ENCODE measurements at regions not wholly inside any gene's neighbourhood (a gene's known extent, or its start where the extent isn't known, plus 50 kb on each side); places are given as distances from the start of the nearest gene placed in this dataset.
A peak's percentile ranks its signal among the peaks of the same experiment; 100 is the strongest.
"Not testable (repeated sequence)": the region's sequence is repeated elsewhere in the genome, so short reads cannot be mapped to it uniquely, and the experiment has no call there.

DNA sequence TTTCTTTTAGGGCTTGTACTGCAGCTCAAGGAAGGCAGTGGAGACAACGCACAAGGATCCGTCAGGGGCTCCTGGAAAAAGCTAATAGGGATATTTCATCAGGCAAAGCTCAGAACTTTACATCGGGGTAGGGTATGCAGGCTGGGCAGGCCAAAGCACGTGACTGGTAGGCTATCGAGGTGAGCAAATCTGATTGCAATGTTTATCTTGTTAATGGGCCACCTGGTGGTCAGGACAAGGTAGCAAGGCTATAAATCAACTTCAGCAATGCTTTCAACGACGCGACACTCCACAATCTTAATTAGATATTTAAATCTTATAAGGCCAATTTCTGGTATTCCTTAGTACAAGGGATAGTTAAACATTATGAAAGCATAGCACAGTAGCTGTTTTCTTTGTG lies 1302.8 kb upstream of the EYS start:
- DNase-seq (ENCODE audit: low read depth in 2 of 3, low spot score in 2 of 3) = no peak

DNA sequence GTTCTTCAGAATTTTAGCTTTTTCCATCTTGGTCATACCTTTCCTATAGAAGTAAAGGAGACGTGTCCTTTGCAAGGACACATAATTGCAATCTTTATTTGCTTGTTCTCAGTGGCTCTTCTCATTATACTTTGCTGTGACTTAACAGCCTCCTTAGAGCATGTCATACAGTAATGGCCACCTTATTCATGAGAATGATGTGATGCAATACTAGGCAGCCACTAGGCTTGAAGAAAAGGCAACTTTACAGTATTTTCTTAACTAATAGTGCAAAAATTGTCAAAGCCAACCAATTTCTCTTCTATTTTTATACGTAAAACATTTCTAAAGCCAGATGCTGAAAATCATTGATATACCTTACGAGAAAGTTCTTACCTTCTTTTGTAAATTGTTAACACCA lies 1296.8 kb upstream of the EYS start:
- DNase-seq (ENCODE audit: low read depth in 2 of 3, low spot score in 2 of 3) = no peak

DNA sequence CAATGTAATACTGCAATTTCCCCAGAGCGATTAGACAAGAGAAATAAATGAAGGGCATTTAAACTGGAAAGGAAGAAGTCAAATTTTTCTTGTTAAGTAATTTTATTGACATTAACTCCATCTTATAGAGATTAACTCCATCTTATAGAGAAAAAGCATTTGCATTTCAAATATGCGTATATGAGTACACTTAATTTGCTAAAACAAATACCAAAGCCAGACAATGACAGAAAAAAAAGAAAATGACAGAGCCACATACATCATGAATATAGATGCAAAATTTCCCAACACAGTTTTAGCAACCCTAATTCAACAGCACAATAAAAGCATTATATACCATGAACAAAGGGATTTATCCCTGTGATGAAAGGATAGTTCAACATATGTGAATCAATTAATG lies 1293.1 kb upstream of the EYS start:
- DNase-seq (ENCODE audit: low read depth in 2 of 3, low spot score in 2 of 3) = no peak

DNA sequence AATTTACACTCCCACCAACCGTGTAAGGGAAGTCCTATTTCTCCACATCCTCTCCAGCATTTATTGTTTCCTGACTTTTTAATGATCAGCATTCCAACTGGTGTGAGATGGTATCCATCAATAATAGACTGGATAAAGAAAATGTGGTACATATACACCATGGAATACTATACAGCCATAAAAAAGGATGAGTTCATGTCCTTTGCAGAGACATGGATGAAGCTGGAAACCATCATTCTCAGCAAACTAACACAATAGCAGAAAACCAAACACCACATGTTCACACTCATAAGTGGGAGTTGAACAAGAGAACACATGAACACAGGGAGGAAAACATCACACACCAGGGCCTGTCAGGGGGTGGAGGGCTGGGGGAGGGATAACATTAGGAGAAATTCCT lies 1290.6 kb upstream of the EYS start:
- DNase-seq (ENCODE audit: low read depth in 2 of 3, low spot score in 2 of 3) = not testable (repeated sequence)

DNA sequence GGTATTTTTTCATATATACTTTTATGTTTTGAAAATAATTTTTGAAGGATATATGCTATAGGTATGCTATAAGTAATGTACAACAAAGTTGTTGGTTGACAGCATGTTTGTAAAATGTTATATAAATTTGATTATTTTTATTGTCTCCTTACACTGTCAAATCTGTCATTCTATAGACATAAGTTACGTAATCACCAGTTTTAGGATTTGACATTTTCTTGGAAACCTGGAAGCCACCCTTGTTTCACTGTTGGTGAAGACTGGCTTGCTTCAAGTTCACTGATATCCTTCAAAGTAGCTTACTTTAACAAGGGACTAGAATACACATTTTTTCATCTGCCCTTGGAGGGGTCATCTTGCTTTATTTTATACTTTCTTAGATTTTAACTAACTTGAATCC lies 1288.6 kb upstream of the EYS start:
- DNase-seq (ENCODE audit: low read depth in 2 of 3, low spot score in 2 of 3) = no peak

DNA sequence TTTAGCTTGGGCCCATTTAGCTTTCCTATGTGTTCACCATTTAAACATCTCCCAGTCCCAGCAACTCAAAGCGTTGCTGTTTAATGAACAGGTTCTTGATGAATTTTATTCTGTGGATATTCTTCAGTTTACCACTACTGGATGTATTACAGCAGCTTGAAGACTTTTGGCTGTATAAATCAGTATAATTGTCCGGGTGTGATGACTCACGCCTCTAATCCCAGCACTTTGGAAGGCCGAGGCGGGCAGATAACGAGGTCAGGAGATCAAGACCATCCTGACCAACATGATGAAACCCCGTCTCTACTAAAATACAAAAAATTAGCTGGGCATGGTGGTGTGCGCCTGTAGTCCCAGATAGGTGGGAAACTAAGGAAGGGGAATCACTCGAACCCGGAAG lies 1286.7 kb upstream of the EYS start:
- not testable (repeated sequence) for DNase-seq (ENCODE audit: low read depth in 2 of 3, low spot score in 2 of 3)

DNA sequence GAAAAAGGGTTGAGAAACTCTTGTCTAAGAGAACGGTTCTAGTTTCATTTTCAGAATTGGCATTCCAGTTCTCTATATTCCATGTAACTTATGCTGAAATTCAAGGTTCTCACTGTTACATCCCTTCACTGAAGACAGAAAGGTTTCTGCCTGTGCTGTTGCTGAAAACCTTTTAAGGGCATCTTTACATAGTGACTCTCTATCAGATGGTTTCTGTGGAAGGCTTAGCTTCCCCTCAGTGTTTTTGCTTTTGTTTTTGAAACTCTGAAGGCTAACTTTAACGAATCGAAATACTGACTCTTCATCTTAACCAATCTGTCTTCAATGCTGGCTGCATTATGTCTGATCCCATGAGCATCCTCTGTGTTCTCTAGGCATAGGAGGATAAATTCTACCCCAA lies 1286.2 kb upstream of the EYS start:
- no peak for DNase-seq (ENCODE audit: low read depth in 2 of 3, low spot score in 2 of 3)

DNA sequence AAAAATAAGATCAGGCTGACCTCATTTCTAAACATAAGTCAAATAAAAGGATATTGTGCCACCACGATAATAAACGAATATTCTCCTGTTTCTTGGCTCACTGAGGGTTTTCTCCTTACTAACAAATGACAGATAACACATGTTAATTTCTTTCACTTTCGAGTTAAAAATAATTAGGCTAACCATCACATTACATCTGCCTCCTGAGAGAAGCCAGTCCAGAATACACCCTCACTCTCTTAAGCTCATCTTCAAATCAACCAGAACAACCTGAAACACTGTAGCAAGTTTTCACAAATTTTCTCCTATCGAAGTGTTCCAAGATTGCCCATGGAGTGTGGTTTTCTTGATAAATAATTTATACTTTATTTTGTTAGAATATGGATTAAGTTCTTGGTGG lies 1285.6 kb upstream of the EYS start:
- DNase-seq (ENCODE audit: low read depth in 2 of 3, low spot score in 2 of 3) = no peak

DNA sequence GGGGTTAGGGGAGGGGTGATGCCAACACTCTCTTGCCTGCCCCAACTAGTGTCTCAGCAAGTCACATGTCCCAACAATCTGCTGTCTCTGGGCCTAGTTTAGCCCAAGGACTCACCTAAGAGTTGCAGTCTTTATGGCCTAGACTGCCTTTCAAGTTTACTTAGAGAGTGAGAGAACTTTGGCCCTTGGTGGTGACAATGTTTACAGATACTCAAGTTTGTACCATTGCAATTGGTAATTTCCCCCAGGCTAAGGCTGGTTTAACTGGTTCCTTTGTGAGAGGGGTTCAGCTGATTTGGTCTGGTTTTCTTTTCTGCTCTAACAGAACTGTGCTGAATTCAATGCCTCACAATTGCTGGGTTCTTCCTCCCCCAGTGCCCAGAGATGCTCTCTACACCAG lies 1279.9 kb upstream of the EYS start:
- no peak for DNase-seq (ENCODE audit: low read depth in 2 of 3, low spot score in 2 of 3)

DNA sequence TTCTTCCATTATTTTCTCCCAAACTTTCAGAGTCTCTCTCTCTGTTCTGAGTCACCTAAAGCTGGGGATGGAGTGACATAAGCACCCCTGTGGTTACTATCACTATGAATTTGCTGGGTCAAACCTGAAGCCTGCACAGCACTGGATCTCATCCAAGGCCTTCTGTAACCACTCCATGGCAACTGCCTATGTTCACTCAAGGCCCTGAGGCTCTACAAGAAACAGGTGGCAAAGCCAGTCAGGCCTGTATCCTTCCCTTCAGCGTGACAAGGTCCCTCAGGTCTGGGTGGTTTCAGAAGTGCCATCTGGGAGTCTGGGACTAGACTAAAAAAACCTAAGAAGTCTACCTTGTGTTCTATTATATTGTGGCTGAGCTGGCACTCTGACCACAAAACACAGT lies 1278.8 kb upstream of the EYS start:
- DNase-seq (ENCODE audit: low read depth in 2 of 3, low spot score in 2 of 3) = no peak

DNA sequence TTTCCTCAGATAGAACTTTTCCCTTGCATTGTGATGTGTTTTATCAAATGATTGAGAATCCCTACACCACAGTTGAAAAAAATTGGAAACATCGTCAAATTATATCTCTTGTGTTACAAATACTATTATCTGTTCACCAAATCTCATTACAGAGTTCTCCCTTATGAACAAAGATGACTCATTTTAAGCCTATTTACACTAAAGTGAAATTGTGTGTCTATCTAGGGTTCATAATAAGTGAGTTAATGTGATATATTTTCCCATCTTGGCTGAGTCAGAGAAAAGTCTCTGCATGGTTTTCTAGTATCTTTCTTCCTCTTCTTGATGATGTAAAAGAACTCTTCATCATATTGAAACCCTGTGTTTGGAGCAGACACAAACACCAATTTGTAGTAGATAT lies 1263.3 kb upstream of the EYS start:
- DNase-seq (ENCODE audit: low read depth in 2 of 3, low spot score in 2 of 3) = no peak

DNA sequence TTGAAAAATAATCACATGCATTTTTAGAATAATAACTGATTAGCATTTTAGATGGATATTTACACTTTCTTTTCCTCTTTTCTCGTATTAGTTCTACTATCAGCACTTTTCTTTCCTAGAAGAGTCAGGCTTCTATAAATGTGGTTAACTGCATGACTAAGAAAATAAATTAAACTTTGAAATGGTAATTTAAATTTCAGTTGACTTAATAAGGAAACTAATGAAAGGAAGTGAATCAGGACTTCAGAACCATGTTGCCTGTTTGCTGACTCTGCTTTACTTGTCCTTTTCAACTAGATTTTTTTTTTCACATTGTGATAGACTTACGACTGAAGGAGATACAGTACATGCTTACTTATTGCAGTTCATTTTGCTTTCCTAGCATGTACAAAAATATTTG lies 1258.2 kb upstream of the EYS start:
- DNase-seq (ENCODE audit: low read depth in 2 of 3, low spot score in 2 of 3) = peak in 1 of 3 donors; percentile 8

DNA sequence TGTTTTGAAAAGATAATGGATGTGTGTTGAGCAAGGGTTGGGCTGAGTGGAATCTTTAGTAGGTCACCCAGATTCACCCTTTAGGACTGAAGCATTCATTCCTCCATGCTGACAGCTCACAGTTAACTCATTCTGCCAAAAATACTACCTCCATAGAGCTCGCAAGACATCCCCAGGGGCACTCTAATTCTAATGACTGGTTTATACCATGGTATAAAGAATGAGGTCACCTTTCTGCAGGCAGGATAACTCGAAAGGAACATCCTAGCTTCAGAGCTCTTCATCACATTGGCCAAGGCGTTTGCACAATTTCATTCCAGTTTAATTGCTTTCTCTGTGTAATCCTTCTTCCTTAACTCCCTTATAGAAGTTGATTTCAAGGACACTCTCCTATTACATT lies 1257.2 kb upstream of the EYS start:
- DNase-seq (ENCODE audit: low read depth in 2 of 3, low spot score in 2 of 3) = no peak

DNA sequence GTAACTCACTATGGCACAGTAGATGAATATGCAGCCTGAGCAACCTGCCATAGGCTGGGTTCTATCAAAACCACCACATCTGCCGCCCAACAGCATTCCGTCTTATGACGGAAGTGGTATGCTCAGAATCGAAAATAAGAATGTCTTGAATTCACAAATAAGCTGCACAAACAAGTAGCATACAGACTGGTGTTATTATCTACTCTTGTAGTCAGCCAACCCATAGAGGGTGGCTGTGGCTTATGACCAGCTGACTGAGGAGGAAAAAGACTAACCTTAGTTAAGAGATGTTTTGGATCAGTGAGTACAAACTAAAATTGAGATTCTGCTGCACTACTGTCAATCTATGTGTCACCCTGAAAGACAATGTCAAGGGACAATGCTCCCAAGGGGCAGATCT lies 1255.1 kb upstream of the EYS start:
- DNase-seq (ENCODE audit: low read depth in 2 of 3, low spot score in 2 of 3) = no peak

DNA sequence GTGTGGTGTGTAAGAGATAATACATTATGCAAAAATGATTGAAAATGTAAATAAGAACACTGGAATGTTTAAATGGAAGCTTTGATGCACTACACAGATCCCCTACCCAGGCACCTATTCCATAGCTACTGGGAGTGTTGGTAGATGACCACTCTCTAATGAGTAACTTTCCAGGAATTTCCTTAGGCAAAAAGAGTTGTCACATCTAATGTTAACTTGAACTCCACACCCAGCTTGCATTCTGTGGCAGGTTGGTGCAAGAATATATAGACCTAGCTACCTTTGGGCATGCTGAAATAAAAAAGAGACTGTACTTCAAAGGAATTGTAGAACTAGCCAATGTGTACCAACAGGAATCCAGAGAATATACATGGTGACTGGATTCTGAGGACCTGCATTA lies 1254.2 kb upstream of the EYS start:
- no peak for DNase-seq (ENCODE audit: low read depth in 2 of 3, low spot score in 2 of 3)

DNA sequence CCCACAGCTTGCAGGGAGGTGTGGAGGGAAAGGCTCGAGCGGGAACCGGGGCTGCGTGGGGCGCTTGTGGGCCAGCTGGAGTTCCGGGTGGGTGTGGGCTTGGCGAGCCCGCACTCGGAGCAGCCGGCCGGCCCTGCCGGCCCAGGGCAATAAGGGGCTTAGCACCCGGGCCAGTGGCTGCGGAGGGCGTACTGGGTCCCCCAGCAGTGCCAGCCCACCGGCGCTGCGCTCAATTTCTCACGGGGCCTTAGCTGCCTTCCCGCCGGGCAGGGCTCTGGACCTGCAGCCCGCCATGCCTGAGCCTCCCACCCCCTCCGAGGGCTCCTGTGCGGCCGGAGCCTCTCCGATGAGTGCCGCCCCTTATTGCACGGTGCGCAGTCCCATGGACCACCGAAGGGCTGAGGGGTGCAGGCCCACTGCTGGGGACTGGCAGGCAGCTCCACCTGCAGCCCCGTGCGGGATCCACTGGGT lies 1242.2 kb upstream of the EYS start:
- DNase-seq (ENCODE audit: low read depth in 2 of 3, low spot score in 2 of 3) = no peak

DNA sequence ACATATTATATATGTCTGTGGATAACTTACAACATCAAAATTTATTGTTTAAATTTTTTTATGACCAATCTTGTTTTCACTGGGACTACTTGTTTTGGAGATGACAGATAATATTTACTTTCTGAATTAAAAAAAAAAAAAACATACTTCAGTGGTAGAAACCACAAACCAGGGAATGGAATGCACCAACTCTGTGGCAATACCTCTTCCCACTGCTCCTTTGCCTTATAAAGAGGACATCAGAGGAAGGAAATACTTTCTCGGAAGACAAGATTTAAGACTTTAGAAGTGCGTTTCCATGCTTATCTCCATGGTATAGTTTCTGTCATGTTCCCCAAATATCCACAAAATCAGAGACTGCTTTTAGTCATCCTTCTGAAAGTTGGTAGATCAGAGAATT lies 1241.1 kb upstream of the EYS start:
- no peak for DNase-seq (ENCODE audit: low read depth in 2 of 3, low spot score in 2 of 3)

DNA sequence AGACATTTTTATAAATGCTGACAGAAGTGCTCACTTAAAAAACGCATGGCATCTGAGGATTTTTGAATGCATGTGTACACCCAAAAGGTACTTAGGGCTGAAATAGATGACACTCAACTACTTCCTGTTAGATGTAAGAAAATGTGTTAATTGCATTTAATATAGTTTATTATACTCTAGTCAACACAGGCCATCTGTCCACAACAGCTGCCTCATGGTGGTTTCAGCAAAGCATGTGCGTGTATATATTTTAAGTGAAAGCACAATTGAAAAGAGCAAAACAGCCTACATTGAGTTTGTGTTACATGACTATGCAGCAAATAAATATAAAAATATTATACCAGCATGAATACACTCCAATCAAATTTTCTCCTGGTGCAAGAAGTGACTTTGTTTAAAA lies 1233.0 kb upstream of the EYS start:
- DNase-seq (ENCODE audit: low read depth in 2 of 3, low spot score in 2 of 3) = no peak

DNA sequence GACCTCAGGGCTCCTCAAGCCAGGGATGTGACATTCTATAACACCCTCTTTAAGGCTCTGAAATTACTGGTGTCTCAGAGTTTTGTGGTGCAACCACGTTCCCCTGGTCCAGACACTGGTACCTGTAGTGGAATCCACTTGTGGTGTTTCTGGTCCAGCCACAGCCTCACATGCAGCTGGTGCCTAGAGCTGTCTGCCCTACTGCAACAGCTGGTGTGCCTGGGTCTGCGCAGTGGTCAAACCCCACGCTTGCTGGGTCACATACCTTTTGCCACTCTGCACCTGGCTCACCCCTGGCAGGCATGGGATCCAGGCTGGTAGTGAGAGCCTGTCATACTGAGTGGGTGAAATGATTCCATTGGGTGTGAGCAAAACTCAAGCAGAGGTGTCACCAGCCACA lies 1230.2 kb upstream of the EYS start:
- no peak for DNase-seq (ENCODE audit: low read depth in 2 of 3, low spot score in 2 of 3)

DNA sequence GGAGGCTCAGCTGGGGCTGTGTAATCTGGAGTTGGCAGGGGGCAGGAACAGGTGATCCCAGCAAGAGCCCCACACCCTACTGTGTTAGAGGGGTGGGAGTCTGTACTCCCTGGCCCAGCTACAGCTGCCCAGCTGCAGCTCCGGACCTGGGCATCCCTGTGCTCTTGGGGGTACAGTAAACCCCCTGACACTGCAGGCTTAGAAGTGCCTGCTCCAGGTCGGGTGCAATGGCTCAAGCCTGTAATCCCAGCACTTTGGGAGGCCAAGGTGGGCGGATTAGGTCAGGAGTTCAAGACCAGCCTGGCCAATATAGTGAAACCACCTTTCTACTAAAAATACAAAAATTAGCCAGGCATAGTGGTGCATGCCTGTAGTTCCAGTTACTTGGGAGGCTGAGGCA lies 1228.6 kb upstream of the EYS start:
- no peak for DNase-seq (ENCODE audit: low read depth in 2 of 3, low spot score in 2 of 3)

DNA sequence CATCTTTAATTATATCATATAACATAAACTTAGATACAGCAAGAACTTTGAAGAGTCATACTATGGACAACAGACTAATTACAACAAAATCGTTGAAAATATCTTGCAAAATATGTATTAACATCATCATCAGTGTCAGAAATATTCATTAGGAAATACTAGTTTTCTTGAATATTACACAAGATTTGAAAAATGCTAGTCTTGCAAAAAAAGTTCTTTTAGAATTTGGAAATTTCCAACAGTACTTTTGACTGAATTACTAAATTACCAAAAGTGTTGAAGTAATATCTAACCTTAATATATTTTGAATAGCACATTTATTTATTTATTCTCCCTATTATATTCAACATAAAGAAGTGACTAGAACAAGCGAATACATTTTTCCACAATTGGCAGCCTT lies 1224.8 kb upstream of the EYS start:
- DNase-seq (ENCODE audit: low read depth in 2 of 3, low spot score in 2 of 3) = no peak

DNA sequence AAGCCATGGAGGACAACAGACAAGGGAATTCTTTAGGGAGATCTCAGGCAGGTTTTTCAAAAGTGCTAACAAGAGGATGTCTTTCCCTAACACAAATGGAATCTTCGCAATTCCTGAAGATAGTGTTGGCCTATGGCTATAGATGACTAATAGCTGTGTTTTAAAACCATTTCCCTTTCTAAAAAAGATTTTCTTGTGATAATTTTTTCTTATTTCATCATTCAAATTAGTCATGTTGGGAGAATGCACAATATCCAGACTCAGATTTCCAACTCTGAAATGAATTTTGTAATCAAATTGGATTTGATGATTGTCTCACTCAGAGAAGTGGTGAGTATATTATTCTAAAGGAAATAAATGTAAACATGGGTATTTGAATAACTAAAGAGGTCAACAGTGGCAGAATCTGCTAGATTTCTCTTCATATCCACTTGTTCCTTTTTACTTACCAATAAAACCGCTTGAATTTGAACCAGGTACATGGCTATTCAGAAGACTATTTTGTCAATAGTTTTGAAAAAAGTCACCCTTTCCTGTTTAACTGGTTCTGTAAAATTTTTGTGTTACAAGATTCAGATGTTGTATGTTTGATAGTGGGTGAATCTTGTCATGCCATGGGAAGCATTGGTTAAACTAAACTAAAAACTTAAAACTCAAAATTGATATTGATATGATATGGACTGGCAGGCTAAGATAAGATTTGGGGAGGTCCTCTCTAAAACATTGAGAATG lies 1223.7 kb upstream of the EYS start:
- DNase-seq (ENCODE audit: low read depth in 2 of 3, low spot score in 2 of 3) = no peak

DNA sequence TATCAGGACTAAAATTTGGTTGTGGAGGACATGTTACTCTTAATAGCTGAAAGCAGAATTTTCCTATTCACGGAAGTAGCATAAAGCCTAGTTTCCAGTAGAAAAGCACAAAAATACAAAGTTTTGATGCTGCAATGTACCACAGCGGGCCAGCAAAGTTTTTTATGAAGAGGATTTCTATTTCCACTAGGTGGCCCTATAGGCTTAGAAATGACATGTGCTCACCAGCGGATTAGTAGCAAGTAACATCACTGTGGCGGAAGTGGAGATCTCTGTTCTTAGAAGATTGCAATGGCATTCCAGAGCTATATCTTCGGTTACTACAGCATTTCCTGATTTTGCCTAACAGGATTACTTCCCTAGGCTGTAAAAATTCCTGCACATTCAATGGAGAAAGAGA lies 1219.0 kb upstream of the EYS start:
- DNase-seq (ENCODE audit: low read depth in 2 of 3, low spot score in 2 of 3) = peak in 1 of 3 donors; percentile 9

Data from hematopoietic multipotent progenitor cell (in vitro differentiated cells).